ENCODE measurements at regions not wholly inside any gene's neighbourhood (a gene's known extent, or its start where the extent isn't known, plus 50 kb on each side); places are given as distances from the start of the nearest gene placed in this dataset.

DNA sequence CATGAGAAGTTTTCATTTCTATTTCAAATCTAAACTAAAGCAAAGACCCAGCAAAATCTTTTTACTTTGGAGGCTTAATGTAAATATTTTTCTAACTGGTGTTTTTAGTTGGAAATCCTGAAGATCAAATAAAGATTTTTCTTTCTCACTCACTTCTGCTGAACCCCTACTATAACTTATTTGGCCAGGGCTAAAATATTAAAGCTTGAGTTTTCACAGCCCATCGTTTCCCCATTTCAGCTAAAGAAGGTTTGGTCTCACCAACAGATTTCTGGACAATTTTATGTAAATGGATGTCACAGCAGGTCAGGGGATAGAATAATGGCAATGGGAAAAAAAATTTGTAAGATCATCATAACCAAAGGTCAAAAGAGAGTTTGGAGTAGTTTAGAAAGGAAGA, 92.7 kb upstream of the DCN start:
- Mint-ChIP-seq H3K27ac (no peak overlapping the region), H3K9me3 (peaks cover 20% of the 10 kb centered on the region), H3K27me3 (no peaks in the 10 kb centered on the region), H3K4me3 (no peak overlapping the region), H3K36me3 (no peaks in the 10 kb centered on the region), H3K4me1 (ENCODE audit: unreplicated experiment) (peaks cover 27% of the 10 kb centered on the region)
- no peak for DNase-seq (ENCODE audit: extremely low spot score, unreplicated experiment)
- TF ChIP-seq, protein P1, sequence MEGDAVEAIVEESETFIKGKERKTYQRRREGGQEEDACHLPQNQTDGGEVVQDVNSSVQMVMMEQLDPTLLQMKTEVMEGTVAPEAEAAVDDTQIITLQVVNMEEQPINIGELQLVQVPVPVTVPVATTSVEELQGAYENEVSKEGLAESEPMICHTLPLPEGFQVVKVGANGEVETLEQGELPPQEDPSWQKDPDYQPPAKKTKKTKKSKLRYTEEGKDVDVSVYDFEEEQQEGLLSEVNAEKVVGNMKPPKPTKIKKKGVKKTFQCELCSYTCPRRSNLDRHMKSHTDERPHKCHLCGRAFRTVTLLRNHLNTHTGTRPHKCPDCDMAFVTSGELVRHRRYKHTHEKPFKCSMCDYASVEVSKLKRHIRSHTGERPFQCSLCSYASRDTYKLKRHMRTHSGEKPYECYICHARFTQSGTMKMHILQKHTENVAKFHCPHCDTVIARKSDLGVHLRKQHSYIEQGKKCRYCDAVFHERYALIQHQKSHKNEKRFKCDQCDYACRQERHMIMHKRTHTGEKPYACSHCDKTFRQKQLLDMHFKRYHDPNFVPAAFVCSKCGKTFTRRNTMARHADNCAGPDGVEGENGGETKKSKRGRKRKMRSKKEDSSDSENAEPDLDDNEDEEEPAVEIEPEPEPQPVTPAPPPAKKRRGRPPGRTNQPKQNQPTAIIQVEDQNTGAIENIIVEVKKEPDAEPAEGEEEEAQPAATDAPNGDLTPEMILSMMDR (conservative IDR thresholded peaks at IDR 0.05): no peak

DNA sequence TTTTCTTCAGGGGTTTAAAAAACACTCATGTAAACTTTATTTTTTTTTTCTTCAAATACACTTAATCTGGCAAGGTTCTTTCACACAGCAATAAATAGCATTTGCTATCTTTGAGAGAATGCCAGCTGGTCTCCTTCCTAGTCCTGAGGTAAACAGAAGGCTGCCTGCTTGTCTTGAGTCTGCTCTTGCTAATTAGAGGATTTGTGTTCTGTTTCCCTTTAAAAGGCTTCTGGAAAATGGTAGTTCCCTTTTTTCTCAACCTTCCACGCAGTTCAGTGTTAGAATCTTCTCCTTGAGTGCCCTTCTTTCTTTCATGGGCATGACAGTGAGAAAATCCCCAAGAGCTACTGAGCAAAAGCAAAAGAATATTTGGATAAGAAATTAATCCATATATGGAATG, 92.3 kb upstream of the DCN start:
- TF ChIP-seq, protein P1 (conservative IDR thresholded peaks at IDR 0.05): no peak

DNA sequence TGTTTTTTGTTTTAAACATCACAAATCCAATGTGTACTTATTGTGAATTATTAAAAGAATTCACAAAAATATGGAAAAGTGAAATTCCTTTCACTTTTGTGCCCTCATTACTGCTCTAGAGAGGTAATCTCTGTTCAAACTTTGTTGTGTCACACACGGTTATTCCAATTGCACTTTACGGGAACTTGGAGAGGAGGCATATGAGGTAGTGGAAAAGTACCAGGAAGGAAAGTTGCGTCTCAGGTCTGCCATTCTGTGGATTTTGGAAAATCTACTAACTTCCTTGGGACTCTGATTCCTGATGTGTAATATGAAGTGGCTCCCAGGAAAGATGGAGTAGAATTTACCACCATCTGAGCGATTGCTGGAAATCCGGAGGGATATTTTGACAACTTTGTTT, 90.9 kb upstream of the DCN start:
- H3K36me3 Mint-ChIP-seq: no peaks in the 10 kb centered on the region
- no peaks in the 10 kb centered on the region for H3K27me3 Mint-ChIP-seq
- H3K27ac Mint-ChIP-seq: no peak overlapping the region
- peaks cover 34% of the 10 kb centered on the region for H3K4me1 Mint-ChIP-seq (ENCODE audit: unreplicated experiment)
- H3K9me3 Mint-ChIP-seq: peaks cover 20% of the 10 kb centered on the region
- H3K4me3 Mint-ChIP-seq: no peak overlapping the region
- DNase-seq (ENCODE audit: extremely low spot score, unreplicated experiment): no peak
- TF ChIP-seq, protein P1 (conservative IDR thresholded peaks at IDR 0.05): no peak

More for the DNA sequence above, 92.3 kb upstream of the DCN start:
- Mint-ChIP-seq H3K36me3 (no peaks in the 10 kb centered on the region), H3K27ac (no peak overlapping the region), H3K4me3 (no peak overlapping the region), H3K4me1 (ENCODE audit: unreplicated experiment) (peaks cover 27% of the 10 kb centered on the region), H3K27me3 (no peaks in the 10 kb centered on the region), H3K9me3 (peaks cover 20% of the 10 kb centered on the region)
- no peak for DNase-seq (ENCODE audit: extremely low spot score, unreplicated experiment)

DNA sequence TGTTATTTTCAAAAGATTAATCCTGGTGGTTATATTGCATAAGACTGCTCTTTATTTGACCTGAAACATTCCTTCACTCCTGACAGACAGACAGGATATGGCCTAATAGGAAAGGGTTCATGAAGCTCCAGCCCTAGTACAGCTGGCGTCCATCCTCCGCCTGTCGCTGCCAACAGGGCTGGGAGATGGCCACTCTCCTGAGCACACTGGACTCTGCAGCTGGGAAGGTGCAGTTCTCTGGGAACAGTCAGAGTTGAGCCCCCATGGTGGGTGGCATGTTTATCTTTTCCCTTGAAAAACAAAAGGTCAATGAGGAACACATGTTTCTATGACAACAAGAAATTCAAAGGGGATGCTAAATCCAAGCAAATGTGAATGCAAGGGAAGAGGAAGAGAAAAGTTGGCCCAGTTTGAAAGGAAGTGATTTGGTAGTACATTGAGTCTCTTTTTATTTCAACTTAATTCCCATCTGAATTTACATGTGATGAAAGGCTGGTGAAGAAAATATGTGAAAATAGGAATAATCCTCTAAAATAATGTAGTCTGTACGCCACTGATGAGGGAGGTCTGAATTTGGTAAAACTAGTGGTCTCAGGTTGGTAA, 89.9 kb upstream of the DCN start:
- H3K4me3 Mint-ChIP-seq: no peak overlapping the region
- no peaks in the 10 kb centered on the region for H3K36me3 Mint-ChIP-seq

DNA sequence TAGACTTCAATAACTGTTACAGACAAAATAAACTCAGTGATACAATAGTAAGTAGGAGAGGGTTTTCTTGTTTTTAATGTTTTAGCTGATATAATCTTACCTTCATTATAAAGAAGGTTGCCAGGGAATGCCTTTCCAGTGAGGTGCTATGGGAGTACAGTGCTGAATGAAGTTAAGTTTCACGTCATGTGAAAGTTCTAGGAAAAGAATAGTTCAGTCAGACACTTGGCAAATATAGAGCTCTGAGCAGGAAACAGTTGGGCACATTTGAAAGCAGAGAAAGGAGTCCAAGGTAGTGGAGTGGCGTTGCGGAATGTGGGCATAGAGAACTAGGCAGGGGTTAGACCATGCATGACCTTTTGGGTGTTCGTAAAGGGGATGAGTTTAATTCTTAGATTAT, 88.6 kb upstream of the DCN start:
- TF ChIP-seq, protein P1 (conservative IDR thresholded peaks at IDR 0.05): no peak
- DNase-seq (ENCODE audit: extremely low spot score, unreplicated experiment): no peak
- Mint-ChIP-seq H3K27me3 (no peaks in the 10 kb centered on the region), H3K9me3 (peaks cover 16% of the 10 kb centered on the region), H3K27ac (no peak overlapping the region), H3K4me3 (no peak overlapping the region), H3K4me1 (ENCODE audit: unreplicated experiment) (peaks cover 29% of the 10 kb centered on the region), H3K36me3 (no peaks in the 10 kb centered on the region)

More for the DNA sequence above, 89.9 kb upstream of the DCN start:
- TF ChIP-seq, protein P1 (conservative IDR thresholded peaks at IDR 0.05): no peak
- no peak for DNase-seq (ENCODE audit: extremely low spot score, unreplicated experiment)
- Mint-ChIP-seq H3K27me3 (no peaks in the 10 kb centered on the region), H3K4me1 (ENCODE audit: unreplicated experiment) (peaks cover 34% of the 10 kb centered on the region), H3K27ac (no peak overlapping the region), H3K9me3 (peaks cover 16% of the 10 kb centered on the region)

DNA sequence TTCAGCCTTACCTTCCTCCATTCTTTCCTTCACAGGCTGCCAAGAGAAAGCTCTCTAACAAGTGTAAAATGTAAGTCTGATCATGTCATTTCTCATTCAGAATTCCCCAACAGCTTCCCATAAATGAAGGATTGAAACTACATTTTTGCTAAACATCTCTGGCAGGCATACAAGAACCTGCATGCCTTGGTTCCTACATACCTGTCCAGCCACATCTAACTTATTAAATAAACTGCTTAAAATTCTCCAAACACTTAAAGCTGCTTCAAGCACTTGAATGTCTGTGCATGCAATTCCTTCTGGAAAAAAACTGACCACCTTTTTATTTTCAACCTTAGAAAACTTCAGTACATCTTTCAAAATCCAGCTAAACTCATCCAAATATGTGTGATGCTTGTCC, 84.4 kb upstream of the DCN start:
- Mint-ChIP-seq H3K27me3 (no peaks in the 10 kb centered on the region), H3K27ac (no peak overlapping the region), H3K4me3 (no peak overlapping the region), H3K4me1 (ENCODE audit: unreplicated experiment) (peaks cover 14% of the 10 kb centered on the region), H3K9me3 (peaks cover 6% of the 10 kb centered on the region), H3K36me3 (no peaks in the 10 kb centered on the region)
- TF ChIP-seq, protein P1 (conservative IDR thresholded peaks at IDR 0.05): no peak
- DNase-seq (ENCODE audit: extremely low spot score, unreplicated experiment): no peak
